ENCODE measurements at regions not wholly inside any gene's neighbourhood (a gene's known extent, or its start where the extent isn't known, plus 50 kb on each side); places are given as distances from the start of the nearest gene placed in this dataset.

DNA sequence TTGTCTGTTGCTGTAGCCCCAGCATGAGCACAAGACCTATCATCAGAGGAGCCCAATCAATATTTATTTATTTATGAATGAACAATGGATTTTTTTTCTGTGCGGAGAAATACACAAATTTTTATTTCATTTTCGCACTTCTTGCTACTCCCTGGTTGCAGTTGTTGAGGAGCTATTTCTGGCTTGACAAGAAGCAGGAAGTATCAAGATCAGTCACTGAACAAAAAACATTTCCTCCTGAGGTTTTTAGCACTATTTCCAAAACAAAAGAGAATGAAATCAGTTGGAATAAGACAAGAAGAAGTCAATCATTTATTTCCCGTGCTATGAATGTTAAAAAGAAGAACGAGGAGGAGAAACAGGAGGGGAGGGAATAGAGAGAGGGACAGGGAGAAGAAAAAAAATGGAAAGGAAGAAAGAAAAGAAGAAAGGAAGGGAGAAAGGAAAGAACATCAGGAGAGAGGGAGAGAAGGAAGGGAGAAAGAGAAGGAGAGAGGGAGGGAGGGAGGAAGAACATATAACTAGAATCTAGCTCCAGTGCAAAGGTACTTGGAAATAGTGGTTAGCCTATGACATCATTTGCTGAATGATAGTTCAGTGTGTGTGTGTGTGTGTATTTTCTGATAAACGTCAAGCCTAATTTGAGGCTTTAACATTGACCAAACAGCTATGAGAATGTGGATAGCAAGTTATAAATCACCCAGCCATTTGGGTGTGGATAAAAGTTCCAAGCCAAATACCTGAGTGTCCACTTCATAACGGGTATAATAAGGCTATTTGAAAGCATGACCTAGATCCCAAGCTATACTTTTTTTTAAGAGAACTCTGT is 586.0 kb downstream of the EBF1 start:
- TF ChIP-seq EZH2 (IDR thresholded peaks at IDR 0.05) (no peak), FOXP2 (optimal IDR thresholded peaks at IDR 0.05; ENCODE audit: control extremely low read depth, extremely low read length, insufficient read depth) (no peak)

All from SK-N-MC (cell line).